SH-SY5Y (cell line): ENCODE measurements at regions not wholly inside any gene's neighbourhood (a gene's known extent, or its start where the extent isn't known, plus 50 kb on each side); places are given as distances from the start of the nearest gene placed in this dataset.

Source experiments
- GATA2 ChIP-seq: IDR thresholded peaks from 2 replicates; pipeline ENCODE4 v1.6.1; 2011; ENCODE audit warnings: mild to moderate bottlenecking, low read depth, low read length
- GATA3 ChIP-seq: IDR thresholded peaks from 2 replicates; pipeline ENCODE4 v1.6.1; 2011; ENCODE audit warnings: low read depth, mild to moderate bottlenecking, low read length, moderate library complexity

- TF ChIP-seq GATA3 (no peak), GATA2 (no peak)
Measured at GRCh38 chr10:78437998-78438906, 404.6 kb downstream of the RPS24 start.
